ENCODE measurements at regions not wholly inside any gene's neighbourhood (a gene's known extent, or its start where the extent isn't known, plus 50 kb on each side); places are given as distances from the start of the nearest gene placed in this dataset.
A peak's percentile ranks its signal among the peaks of the same experiment; 100 is the strongest.

GRCh38 chrX:122850326-122850725, 333.8 kb upstream of the GRIA3 start:
- Histone ChIP-seq H2AFZ (ENCODE audit: low read length) (no peak overlapping the region), H3K4me3 (ENCODE audit: low read length) (no peak overlapping the region), H3K27ac (ENCODE audit: low read length) (no peak overlapping the region), H3K9me2 (replicated peaks; ENCODE audit: insufficient read depth, low read length) (no peaks in the 10 kb centered on the region), H3K9ac (ENCODE audit: low read length) (no peak overlapping the region), H3K27me3 (replicated peaks; ENCODE audit: insufficient read depth, low read length) (no peaks in the 10 kb centered on the region), H4K20me1 (ENCODE audit: insufficient read depth, low read length) (no peaks in the 10 kb centered on the region), H3K36me3 (replicated peaks; ENCODE audit: insufficient read depth, low read length) (no peaks in the 10 kb centered on the region), H3K79me2 (ENCODE audit: low read length) (no peaks in the 10 kb centered on the region), H3K4me1 (ENCODE audit: low read length) (no peaks in the 10 kb centered on the region), H3K9me3 (replicated peaks; ENCODE audit: insufficient read depth, low read length) (no peaks in the 10 kb centered on the region), H3K4me2 (ENCODE audit: low read depth, low read length) (no peak overlapping the region), H3F3A (ENCODE audit: insufficient read depth, low read length) (no peaks in the 10 kb centered on the region)
- TF ChIP-seq EZH2 (optimal IDR thresholded peaks at IDR 0.05; ENCODE audit: low read depth, low read length) (no peak), EZH2phosphoT487 (IDR thresholded peaks at IDR 0.05; ENCODE audit: low read length) (no peak), CTCF (IDR thresholded peaks at IDR 0.05; ENCODE audit: low read length) (no peak)
- no peak for DNase-seq

GRCh38 chrX:122856205-122856604, 327.9 kb upstream of the GRIA3 start:
- Histone ChIP-seq H2AFZ (ENCODE audit: low read length) (no peak overlapping the region), H3K27me3 (replicated peaks; ENCODE audit: insufficient read depth, low read length) (no peaks in the 10 kb centered on the region), H4K20me1 (ENCODE audit: insufficient read depth, low read length) (no peaks in the 10 kb centered on the region), H3F3A (ENCODE audit: insufficient read depth, low read length) (no peaks in the 10 kb centered on the region), H3K36me3 (replicated peaks; ENCODE audit: insufficient read depth, low read length) (no peaks in the 10 kb centered on the region), H3K79me2 (ENCODE audit: low read length) (no peaks in the 10 kb centered on the region), H3K4me3 (ENCODE audit: low read length) (no peak overlapping the region), H3K9ac (ENCODE audit: low read length) (no peak overlapping the region), H3K4me1 (ENCODE audit: low read length) (no peaks in the 10 kb centered on the region), H3K9me2 (replicated peaks; ENCODE audit: insufficient read depth, low read length) (no peaks in the 10 kb centered on the region), H3K9me3 (replicated peaks; ENCODE audit: insufficient read depth, low read length) (no peaks in the 10 kb centered on the region), H3K4me2 (ENCODE audit: low read depth, low read length) (no peak overlapping the region), H3K27ac (ENCODE audit: low read length) (no peak overlapping the region)
- no peak for DNase-seq
- TF ChIP-seq CTCF (IDR thresholded peaks at IDR 0.05; ENCODE audit: low read length) (no peak), EZH2 (optimal IDR thresholded peaks at IDR 0.05; ENCODE audit: low read depth, low read length) (no peak), EZH2phosphoT487 (IDR thresholded peaks at IDR 0.05; ENCODE audit: low read length) (no peak)

- no peaks in the 10 kb centered on the region for H3F3A ChIP-seq (ENCODE audit: insufficient read depth, low read length)
- TF ChIP-seq CTCF (IDR thresholded peaks at IDR 0.05; ENCODE audit: low read length), result no peak
- TF ChIP-seq EZH2 (optimal IDR thresholded peaks at IDR 0.05; ENCODE audit: low read depth, low read length), result no peak
- no peak for TF ChIP-seq EZH2phosphoT487 (IDR thresholded peaks at IDR 0.05; ENCODE audit: low read length)
- no peak overlapping the region for H3K4me3 ChIP-seq (ENCODE audit: low read length)
- H2AFZ ChIP-seq (ENCODE audit: low read length), result no peak overlapping the region
- H3K9me3 ChIP-seq (replicated peaks; ENCODE audit: insufficient read depth, low read length), result no peaks in the 10 kb centered on the region
- no peaks in the 10 kb centered on the region for H3K79me2 ChIP-seq (ENCODE audit: low read length)
- H3K27me3 ChIP-seq (replicated peaks; ENCODE audit: insufficient read depth, low read length), result no peaks in the 10 kb centered on the region
- no peaks in the 10 kb centered on the region for H4K20me1 ChIP-seq (ENCODE audit: insufficient read depth, low read length)
- DNase-seq, result peak; percentile 22
- no peaks in the 10 kb centered on the region for H3K9me2 ChIP-seq (replicated peaks; ENCODE audit: insufficient read depth, low read length)
- no peak overlapping the region for H3K27ac ChIP-seq (ENCODE audit: low read length)
- no peak overlapping the region for H3K9ac ChIP-seq (ENCODE audit: low read length)
- H3K36me3 ChIP-seq (replicated peaks; ENCODE audit: insufficient read depth, low read length), result no peaks in the 10 kb centered on the region
- H3K4me2 ChIP-seq (ENCODE audit: low read depth, low read length), result no peak overlapping the region
- no peaks in the 10 kb centered on the region for H3K4me1 ChIP-seq (ENCODE audit: low read length)
Measured at GRCh38 chrX:122857734-122858133, 326.3 kb upstream of the GRIA3 start.
